GM12892 (cell line): ENCODE measurements at regions not wholly inside any gene's neighbourhood (a gene's known extent, or its start where the extent isn't known, plus 50 kb on each side); places are given as distances from the start of the nearest gene placed in this dataset.
"Not testable (repeated sequence)": the region's sequence is repeated elsewhere in the genome, so short reads cannot be mapped to it uniquely, and the experiment has no call there.

ENCODE experiments used
- POLR2A ChIP-seq: IDR thresholded peaks from 2 replicates; pipeline ENCODE4 v1.6.1; 2011; ENCODE audit warnings: low read depth, low read length, control low read depth
- POLR2AphosphoS5 ChIP-seq: IDR thresholded peaks from 2 replicates; pipeline ENCODE4 v1.6.1; 2011; ENCODE audit warnings: low read depth, low read length, control low read depth
- TAF1 ChIP-seq: IDR thresholded peaks from 2 replicates; pipeline ENCODE4 v1.6.1; 2011; ENCODE audit warnings: low read depth, mild to moderate bottlenecking, control low read depth, low read length, borderline replicate concordance

- TF ChIP-seq POLR2A, POLR2AphosphoS5, TAF1: not testable (repeated sequence)
Measured at GRCh38 chr4:10382171-10382570, 75.1 kb downstream of the ZNF518B start.
